HG03135 (cell line): ENCODE measurements at regions not wholly inside any gene's neighbourhood (a gene's known extent, or its start where the extent isn't known, plus 50 kb on each side); places are given as distances from the start of the nearest gene placed in this dataset.
"Not testable (repeated sequence)": the region's sequence is repeated elsewhere in the genome, so short reads cannot be mapped to it uniquely, and the experiment has no call there.

ENCODE experiments used
- ATAC-seq: cut with Tn5 transposase; IDR thresholded peaks from one replicate; pipeline ENCODE4 v1.9.1; 2021; ENCODE audit warnings: mild to moderate bottlenecking, moderate library complexity; ENCODE audit not compliant: unreplicated experiment

- ATAC-seq: not testable (repeated sequence)
Observed at GRCh38 chrX:123788193-123788592, 55.3 kb upstream of the THOC2 start.

GRCh38 chrX:123788744-123789143, 55.9 kb upstream of the THOC2 start:
- ATAC-seq: no peak

GRCh38 chrX:123797543-123798447, 62.1 kb upstream of the XIAP start:
- ATAC-seq: no peak

- ATAC-seq: not testable (repeated sequence)
Observed at GRCh38 chrX:123798706-123799430, 61.0 kb upstream of the XIAP start.

GRCh38 chrX:123801901-123802300, 58.0 kb upstream of the XIAP start:
- ATAC-seq: no peak

GRCh38 chrX:123803331-123803983, 56.4 kb upstream of the XIAP start:
- ATAC-seq: peak; percentile 71

GRCh38 chrX:123803984-123804365, 55.9 kb upstream of the XIAP start:
- ATAC-seq: not testable (repeated sequence)

- no peak for ATAC-seq
Observed at GRCh38 chrX:123807835-123808416, 51.9 kb upstream of the XIAP start.

GRCh38 chrX:123809854-123810375, 49.9 kb upstream of the XIAP start:
- ATAC-seq: no peak
